ENCODE measurements at regions not wholly inside any gene's neighbourhood (a gene's known extent, or its start where the extent isn't known, plus 50 kb on each side); places are given as distances from the start of the nearest gene placed in this dataset.

GRCh38 chrX:79645749-79646148 is 278.6 kb upstream of the ITM2A start:
- DNase-seq: no peak

GRCh38 chrX:79631526-79631925 is 264.4 kb upstream of the ITM2A start:
- no peak for DNase-seq

- no peak for DNase-seq
Observed at GRCh38 chrX:79630033-79631009, 263.2 kb upstream of the ITM2A start.

GRCh38 chrX:79623098-79623762 is 256.1 kb upstream of the ITM2A start:
- no peak for DNase-seq

GRCh38 chrX:79618280-79618679 is 251.1 kb upstream of the ITM2A start:
- no peak for DNase-seq

GRCh38 chrX:79604364-79604763 is 237.2 kb upstream of the ITM2A start:
- DNase-seq: no peak

- peak in 2 of 3 experiments; percentile 51 to 79 for DNase-seq
Observed at GRCh38 chrX:79601341-79602131, 234.4 kb upstream of the ITM2A start.

- no peak for DNase-seq
Observed at GRCh38 chrX:79592259-79592658, 225.1 kb upstream of the ITM2A start.

GRCh38 chrX:79588233-79588632 is 221.1 kb upstream of the ITM2A start:
- DNase-seq: no peak

GRCh38 chrX:79573760-79574159 is 206.6 kb upstream of the ITM2A start:
- DNase-seq: no peak

- no peak for DNase-seq
Observed at GRCh38 chrX:79572566-79572965, 205.4 kb upstream of the ITM2A start.

GRCh38 chrX:79570524-79571240 is 203.5 kb upstream of the ITM2A start:
- no peak for DNase-seq

GRCh38 chrX:79568309-79568708 is 201.2 kb upstream of the ITM2A start:
- DNase-seq: no peak

GRCh38 chrX:79564362-79564761 is 197.2 kb upstream of the ITM2A start:
- DNase-seq: no peak

GRCh38 chrX:79559290-79559689 is 192.2 kb upstream of the ITM2A start:
- DNase-seq: no peak

- no peak for DNase-seq
Observed at GRCh38 chrX:79557212-79557611, 190.1 kb upstream of the ITM2A start.

- no peak for DNase-seq
Observed at GRCh38 chrX:79556800-79557199, 189.7 kb upstream of the ITM2A start.

GRCh38 chrX:79530310-79531108 is 163.4 kb upstream of the ITM2A start:
- no peak for DNase-seq

GRCh38 chrX:79524642-79525041 is 157.5 kb upstream of the ITM2A start:
- DNase-seq: no peak

GRCh38 chrX:79515529-79515928 is 148.4 kb upstream of the ITM2A start:
- no peak for DNase-seq

- no peak for DNase-seq
Observed at GRCh38 chrX:79511799-79512198, 144.7 kb upstream of the ITM2A start.

GRCh38 chrX:79506001-79506400 is 138.9 kb upstream of the ITM2A start:
- no peak for DNase-seq
